ENCODE measurements at regions not wholly inside any gene's neighbourhood (a gene's known extent, or its start where the extent isn't known, plus 50 kb on each side); places are given as distances from the start of the nearest gene placed in this dataset.
"Not testable (repeated sequence)": the region's sequence is repeated elsewhere in the genome, so short reads cannot be mapped to it uniquely, and the experiment has no call there.

DNA sequence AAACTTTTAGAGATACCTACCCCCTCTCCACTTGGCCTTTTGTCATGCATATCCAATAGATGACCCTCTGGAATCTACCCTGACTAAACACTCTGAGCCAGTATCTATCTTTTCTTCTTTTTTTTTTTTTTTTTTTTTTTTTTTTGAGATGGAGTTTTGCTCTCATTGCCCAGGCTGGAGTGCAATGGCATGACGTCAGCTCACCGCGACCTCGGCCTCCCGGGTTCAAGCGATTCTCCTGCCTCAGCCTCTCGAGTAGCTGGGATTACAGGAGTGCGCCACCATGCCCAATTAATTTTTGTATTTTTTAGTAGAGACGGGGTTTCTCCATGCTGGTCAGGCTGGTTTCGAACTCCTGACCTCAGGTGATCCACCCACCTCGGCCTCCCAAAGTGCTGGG, 50.8 kb upstream of the GRIN2B start:
- DNase-seq (ENCODE audit: low read depth in 2 of 2, low spot score in 1 of 2): not testable (repeated sequence)

DNA sequence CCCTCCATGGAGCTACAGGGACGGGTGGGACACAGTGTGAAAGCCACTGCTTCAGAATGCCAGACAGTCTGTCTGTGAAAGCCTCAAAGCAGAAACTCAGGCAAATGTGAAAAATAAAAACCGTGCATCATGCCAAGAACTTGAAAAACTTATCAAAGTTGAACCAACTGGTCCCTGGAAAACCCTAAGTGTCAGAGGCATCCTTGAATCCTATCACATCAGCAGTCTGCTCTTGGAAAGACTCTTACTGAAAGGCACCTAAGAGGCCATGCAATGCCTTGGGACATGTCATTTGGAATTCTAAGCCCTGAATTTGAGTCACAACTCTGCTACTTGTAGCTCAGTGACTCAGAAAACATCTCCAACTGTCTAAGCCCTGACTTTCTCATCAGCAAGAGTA, 62.4 kb upstream of the GRIN2B start:
- no peak for DNase-seq (ENCODE audit: low read depth in 2 of 2, low spot score in 1 of 2)

DNA sequence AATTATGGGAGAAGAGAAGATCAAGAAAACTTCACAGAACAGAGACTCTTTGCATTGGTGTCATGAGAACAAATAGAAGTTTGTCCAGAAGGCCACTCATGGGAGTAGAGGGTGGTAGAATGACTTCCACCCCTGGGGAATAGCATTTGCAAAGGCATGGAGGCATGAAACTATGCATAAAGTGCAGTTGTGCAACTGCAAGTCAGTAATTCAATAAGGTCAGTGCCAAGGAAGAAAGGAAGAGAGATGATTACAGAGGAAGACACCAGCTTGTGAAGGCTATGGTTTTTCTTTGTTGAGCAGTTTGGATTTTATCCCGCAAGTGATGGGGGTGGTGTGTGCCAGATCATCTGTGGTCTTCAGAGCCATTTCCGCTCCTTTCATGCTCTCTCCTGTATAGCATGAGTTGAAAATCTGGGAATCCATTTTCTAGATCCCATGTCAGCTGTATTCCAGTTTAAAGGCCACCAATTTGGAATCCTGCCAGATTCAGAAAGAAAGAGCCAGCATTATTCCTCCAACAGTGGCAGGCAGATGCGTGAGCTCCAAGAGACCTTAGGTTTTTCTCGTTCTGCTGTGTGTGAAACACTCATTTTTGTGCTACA, 67.6 kb upstream of the GRIN2B start:
- no peak for DNase-seq (ENCODE audit: low read depth in 2 of 2, low spot score in 1 of 2)

- DNase-seq (ENCODE audit: low read depth in 2 of 2, low spot score in 1 of 2): no peak
These were observed 76.5 kb upstream of the GRIN2B start for GRCh38 chr12:14057895-14058294.

DNA sequence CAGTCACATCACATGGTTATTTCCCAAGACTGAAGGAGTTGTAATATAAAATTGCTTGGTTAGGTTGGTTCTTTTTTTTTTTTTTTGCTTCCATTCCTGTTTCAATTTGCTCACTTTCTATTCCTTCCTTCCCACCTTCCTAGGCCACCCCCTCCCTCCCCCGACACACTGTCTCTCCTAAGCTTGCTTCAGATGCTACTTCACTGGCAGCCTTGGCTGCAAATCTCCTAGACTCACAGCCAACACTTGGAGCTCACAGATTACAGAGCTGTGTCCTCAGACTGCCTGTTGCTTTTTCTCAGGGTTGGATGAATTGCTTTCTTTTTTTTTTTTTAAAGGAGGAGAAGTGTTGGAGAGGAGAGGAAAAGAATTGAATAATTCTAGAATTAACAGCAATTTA, 77.3 kb upstream of the GRIN2B start:
- DNase-seq (ENCODE audit: low read depth in 2 of 2, low spot score in 1 of 2): no peak

- no peak for DNase-seq (ENCODE audit: low read depth in 2 of 2, low spot score in 1 of 2)
These were observed 78.1 kb upstream of the GRIN2B start for GRCh38 chr12:14059548-14059947.

GRCh38 chr12:14065616-14066015, 84.2 kb upstream of the GRIN2B start:
- DNase-seq (ENCODE audit: low read depth in 2 of 2, low spot score in 1 of 2): no peak

- no peak for DNase-seq (ENCODE audit: low read depth in 2 of 2, low spot score in 1 of 2)
These were observed 84.6 kb upstream of the GRIN2B start for GRCh38 chr12:14066021-14066420.

GRCh38 chr12:14068961-14069360, 87.6 kb upstream of the GRIN2B start:
- no peak for DNase-seq (ENCODE audit: low read depth in 2 of 2, low spot score in 1 of 2)

DNA sequence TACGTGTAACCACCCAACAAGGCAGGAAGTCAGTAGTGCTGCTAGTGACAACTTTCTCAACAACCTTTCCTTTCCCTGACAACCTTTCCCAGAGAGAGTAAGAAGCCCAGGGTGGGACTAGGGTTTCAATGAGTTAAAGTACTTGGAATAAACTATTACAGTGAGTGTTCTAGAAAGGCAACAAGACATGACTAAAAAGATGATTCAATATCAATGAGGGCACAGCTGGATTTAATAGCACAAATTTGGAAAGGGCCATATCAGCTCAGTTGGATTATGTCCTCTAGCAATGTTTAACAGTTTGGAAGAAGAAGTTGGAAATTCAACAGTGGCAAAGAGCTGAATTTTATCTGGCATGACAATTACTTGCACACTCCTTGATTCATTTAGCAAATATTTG, 90.4 kb upstream of the GRIN2B start:
- no peak for DNase-seq (ENCODE audit: low read depth in 2 of 2, low spot score in 1 of 2)

DNA sequence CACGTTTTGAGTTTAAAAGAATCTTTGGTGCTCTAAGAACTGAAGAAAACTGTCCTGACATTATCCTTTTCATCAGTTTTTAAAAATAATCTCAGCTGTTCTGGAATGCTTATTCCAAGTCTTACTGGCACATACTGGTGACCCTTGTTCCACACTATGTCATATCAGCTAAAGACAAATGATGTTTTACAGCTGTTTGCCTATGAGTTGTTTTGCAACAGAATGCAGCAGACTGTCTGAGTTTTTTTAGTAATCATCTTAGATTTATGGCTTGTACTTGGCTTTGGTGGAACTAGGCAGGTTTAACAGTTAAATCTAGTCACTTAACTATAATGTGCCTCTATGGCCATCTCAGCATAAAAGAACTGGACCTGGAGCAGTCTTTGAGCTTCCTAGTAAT, 91.6 kb upstream of the GRIN2B start:
- DNase-seq (ENCODE audit: low read depth in 2 of 2, low spot score in 1 of 2): no peak

GRCh38 chr12:14075797-14076393, 94.5 kb upstream of the GRIN2B start:
- DNase-seq (ENCODE audit: low read depth in 2 of 2, low spot score in 1 of 2): no peak

- DNase-seq (ENCODE audit: low read depth in 2 of 2, low spot score in 1 of 2): no peak
These were observed 95.1 kb upstream of the GRIN2B start for GRCh38 chr12:14076538-14076937.

DNA sequence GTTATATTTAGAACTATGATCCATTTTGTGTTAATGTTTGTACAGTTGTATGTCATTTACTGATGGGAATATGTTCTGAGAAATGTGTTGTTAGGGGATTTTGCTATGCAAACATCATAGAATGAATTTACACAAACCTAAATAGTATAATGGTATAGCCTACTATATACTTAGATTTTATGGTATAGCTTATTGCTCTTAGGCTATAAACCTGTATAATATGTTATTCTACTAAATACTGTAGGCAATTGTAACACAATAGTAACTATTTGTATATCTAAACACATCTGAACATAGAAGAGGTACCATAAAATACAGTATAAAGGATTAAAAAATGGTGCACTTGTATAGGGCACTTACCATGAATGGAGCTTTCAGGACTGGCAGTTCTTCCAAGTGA, 105.4 kb upstream of the GRIN2B start:
- no peak for DNase-seq (ENCODE audit: low read depth in 2 of 2, low spot score in 1 of 2)

- DNase-seq (ENCODE audit: low read depth in 2 of 2, low spot score in 1 of 2): no peak
These were observed 118.6 kb upstream of the GRIN2B start for GRCh38 chr12:14099994-14100393.

DNA sequence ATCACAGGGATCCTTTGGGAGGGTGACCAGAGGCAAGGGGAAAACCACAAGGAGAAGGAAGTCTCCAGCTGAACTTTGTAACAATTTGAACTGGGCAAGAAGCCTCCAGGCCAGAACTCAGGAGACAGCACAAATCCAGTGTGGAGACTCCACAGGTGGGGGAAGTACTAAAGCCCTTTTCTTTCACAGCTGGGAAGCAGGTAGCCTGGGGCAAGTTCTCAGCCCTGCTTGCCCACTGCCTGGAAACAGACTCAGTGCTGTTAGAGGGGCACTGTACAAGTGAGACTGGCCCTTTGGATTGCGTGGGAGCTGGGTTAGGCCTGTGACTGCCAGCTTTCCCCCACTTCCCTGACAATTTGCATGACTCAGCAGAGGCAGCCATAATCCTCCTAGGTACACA, 120.2 kb upstream of the GRIN2B start:
- not testable (repeated sequence) for DNase-seq (ENCODE audit: low read depth in 2 of 2, low spot score in 1 of 2)

- no peak for DNase-seq (ENCODE audit: low read depth in 2 of 2, low spot score in 1 of 2)
These were observed 129.9 kb upstream of the GRIN2B start for GRCh38 chr12:14111230-14111865.

- no peak for DNase-seq (ENCODE audit: low read depth in 2 of 2, low spot score in 1 of 2)
These were observed 131.6 kb upstream of the GRIN2B start for GRCh38 chr12:14113031-14113430.

DNA sequence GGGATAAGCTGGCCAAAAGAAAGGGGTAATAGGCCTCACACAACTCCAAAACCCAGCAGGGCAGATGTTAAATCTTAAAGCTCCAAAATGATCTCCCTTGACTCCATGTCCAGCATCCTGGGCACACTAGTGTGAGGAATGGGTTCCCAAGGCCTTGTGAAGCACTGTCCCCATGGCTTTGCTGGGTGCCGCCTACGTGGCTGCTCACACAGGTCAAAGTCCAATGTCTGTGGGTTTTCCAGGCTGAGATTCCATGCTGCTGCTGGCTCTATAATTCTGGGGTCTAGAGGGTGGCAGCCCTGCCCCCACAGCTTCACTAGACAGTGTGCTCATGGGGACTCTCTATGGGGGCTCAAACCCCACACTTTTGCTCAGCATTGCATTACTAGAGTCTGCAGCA, 145.3 kb upstream of the GRIN2B start:
- no peak for DNase-seq (ENCODE audit: low read depth in 2 of 2, low spot score in 1 of 2)

- no peak for DNase-seq (ENCODE audit: low read depth in 2 of 2, low spot score in 1 of 2)
These were observed 148.3 kb upstream of the GRIN2B start for GRCh38 chr12:14129611-14130195.

DNA sequence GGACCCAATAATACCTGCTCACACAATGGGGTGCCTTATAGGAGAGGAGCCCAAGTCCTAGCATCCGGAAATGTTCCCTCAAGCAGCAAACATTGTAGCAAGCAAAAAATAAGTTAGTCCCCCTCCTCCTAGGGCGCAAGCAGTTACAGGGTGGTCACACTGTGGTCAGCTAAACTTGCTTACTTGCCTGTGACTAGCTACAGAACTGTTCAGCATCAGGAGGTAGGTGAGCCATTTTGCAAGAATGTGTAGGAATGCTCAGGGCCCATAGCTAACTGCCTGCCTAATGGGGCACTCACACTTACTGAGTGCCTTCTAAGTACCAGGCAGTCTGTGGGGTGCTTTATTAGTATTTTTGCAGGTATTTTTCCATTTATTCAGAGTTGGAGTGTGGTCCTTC, 154.6 kb upstream of the GRIN2B start:
- no peak for DNase-seq (ENCODE audit: low read depth in 2 of 2, low spot score in 1 of 2)

- DNase-seq (ENCODE audit: low read depth in 2 of 2, low spot score in 1 of 2): no peak
These were observed 157.1 kb upstream of the GRIN2B start for GRCh38 chr12:14138495-14138894.
